HUES64 (cell line): ENCODE measurements at regions not wholly inside any gene's neighbourhood (a gene's known extent, or its start where the extent isn't known, plus 50 kb on each side); places are given as distances from the start of the nearest gene placed in this dataset.
"Not testable (repeated sequence)": the region's sequence is repeated elsewhere in the genome, so short reads cannot be mapped to it uniquely, and the experiment has no call there.

ENCODE experiments used
- H3K27ac ChIP-seq: 2 replicates; pipeline ENCODE4 v1.7.0; 2013; ENCODE audit warnings: low read depth, low read length, inconsistent platforms
- H3K27me3 ChIP-seq: 2 replicates; pipeline ENCODE4 v1.6.1; 2013; ENCODE audit warnings: mild to moderate bottlenecking, low read length; ENCODE audit not compliant: insufficient read depth
- H3K36me3 ChIP-seq: 2 replicates; pipeline ENCODE4 v1.6.1; 2013; ENCODE audit warnings: mild to moderate bottlenecking, low read length; ENCODE audit not compliant: insufficient read depth
- H3K4me1 ChIP-seq: 2 replicates; pipeline ENCODE4 v1.6.1; 2013; ENCODE audit warnings: mild to moderate bottlenecking, low read length, moderate library complexity; ENCODE audit not compliant: insufficient read depth
- H3K4me3 ChIP-seq: 2 replicates; pipeline ENCODE4 v1.5.1; 2013; ENCODE audit warnings: mild to moderate bottlenecking, low read length, moderate library complexity
- H3K9ac ChIP-seq: 2 replicates; pipeline ENCODE4 v1.6.1; 2013; ENCODE audit warnings: mild to moderate bottlenecking, low read depth, low read length
- H3K9me3 ChIP-seq: 2 replicates; pipeline ENCODE4 v1.6.1; 2013; ENCODE audit warnings: low read depth, low read length; ENCODE audit not compliant: insufficient read depth
- WGBS: fragments of 150-250, 120-280 bp; methylation state at CpG from one replicate; pipeline ENCODE4 v1.1.7; 2013; ENCODE audit warnings: missing lambda C conversion rate; 5-methylcytosine and 5-hydroxymethylcytosine counted together

- 96% methylated on average over 4 of the region's 4 CpGs for WGBS
- no peaks in the 10 kb centered on the region for H3K27me3 ChIP-seq
- H3K4me1 ChIP-seq: 0 out of 2 replicates have a peak, but pooled peaks cover 4% of the 10 kb centered on the region
Observed at GRCh38 chr5:34551911-34552433, 104.2 kb upstream of the RAI14 start.

GRCh38 chr5:34552686-34553085 is 103.4 kb upstream of the RAI14 start:
- WGBS: 93% methylated on average over 3 of the region's 3 CpGs
- H3K4me3 ChIP-seq: no peak overlapping the region
- peaks cover 5% of the 10 kb centered on the region; the same call in 1 of the 2 replicates for H3K9me3 ChIP-seq
- H3K27me3 ChIP-seq: no peaks in the 10 kb centered on the region
- H3K27ac ChIP-seq: no peak overlapping the region
- 0 out of 2 replicates have a peak, but pooled peaks cover 4% of the 10 kb centered on the region for H3K4me1 ChIP-seq
- H3K36me3 ChIP-seq: no peaks in the 10 kb centered on the region
- H3K9ac ChIP-seq: no peak overlapping the region

More at GRCh38 chr5:34551911-34552433, 104.2 kb upstream of the RAI14 start:
- H3K4me3 ChIP-seq: no peak overlapping the region
- H3K9ac ChIP-seq: no peak overlapping the region
- peaks cover 13% of the 10 kb centered on the region for H3K9me3 ChIP-seq
- H3K36me3 ChIP-seq: 0 out of 2 replicates have a peak, but pooled peaks cover 3% of the 10 kb centered on the region
- H3K27ac ChIP-seq: no peak overlapping the region

- H3K9ac ChIP-seq: no peak overlapping the region
- WGBS: 95% methylated on average over 3 of the region's 3 CpGs
- no peak overlapping the region for H3K4me3 ChIP-seq
- no peaks in the 10 kb centered on the region for H3K36me3 ChIP-seq
- H3K9me3 ChIP-seq: no peaks in the 10 kb centered on the region
- H3K27ac ChIP-seq: no peak overlapping the region
- H3K27me3 ChIP-seq: no peaks in the 10 kb centered on the region
- 0 out of 2 replicates have a peak, but pooled peaks cover 2% of the 10 kb centered on the region for H3K4me1 ChIP-seq
Observed at GRCh38 chr5:34553581-34553980, 102.5 kb upstream of the RAI14 start.

- Histone ChIP-seq H3K36me3 (no peaks in the 10 kb centered on the region), H3K9ac (no peak overlapping the region), H3K4me3 (no peak overlapping the region), H3K27ac (no peak overlapping the region), H3K9me3 (no peaks in the 10 kb centered on the region), H3K27me3 (no peaks in the 10 kb centered on the region), H3K4me1 (no peaks in the 10 kb centered on the region)
- 74% methylated on average over 5 of the region's 5 CpGs for WGBS
Observed at GRCh38 chr5:34554641-34555040, 101.5 kb upstream of the RAI14 start.

- H3K4me1 ChIP-seq: no peaks in the 10 kb centered on the region
- no peak overlapping the region for H3K9ac ChIP-seq
- H3K27me3 ChIP-seq: no peaks in the 10 kb centered on the region
- H3K27ac ChIP-seq: no peak overlapping the region
- no peaks in the 10 kb centered on the region for H3K36me3 ChIP-seq
- 92% methylated on average over 10 of the region's 10 CpGs for WGBS
- H3K9me3 ChIP-seq: no peaks in the 10 kb centered on the region
- no peak overlapping the region for H3K4me3 ChIP-seq
Observed at GRCh38 chr5:34555699-34556508, 100.2 kb upstream of the RAI14 start.

GRCh38 chr5:34556509-34556782 is 99.7 kb upstream of the RAI14 start:
- no peak overlapping the region for H3K27ac ChIP-seq
- no peaks in the 10 kb centered on the region for H3K27me3 ChIP-seq
- no peaks in the 10 kb centered on the region for H3K9me3 ChIP-seq
- 100% methylated on average over 1 of the region's 2 CpGs for WGBS
- H3K4me1 ChIP-seq: no peaks in the 10 kb centered on the region
- H3K9ac ChIP-seq: no peak overlapping the region
- no peak overlapping the region for H3K4me3 ChIP-seq
- H3K36me3 ChIP-seq: no peaks in the 10 kb centered on the region

- not testable (repeated sequence) for H3K27me3 ChIP-seq, H3K36me3 ChIP-seq, H3K9me3 ChIP-seq, H3K4me3 ChIP-seq, H3K9ac ChIP-seq, H3K4me1 ChIP-seq, H3K27ac ChIP-seq
- 89% methylated on average over 2 of the region's 2 CpGs for WGBS
Observed at GRCh38 chr5:34561581-34561980, 94.5 kb upstream of the RAI14 start.

- no peaks in the 10 kb centered on the region for H3K9me3 ChIP-seq
- 94% methylated on average over 4 of the region's 4 CpGs for WGBS
- no peaks in the 10 kb centered on the region for H3K36me3 ChIP-seq
- H3K4me3 ChIP-seq: no peak overlapping the region
- H3K4me1 ChIP-seq: peaks cover 6% of the 10 kb centered on the region
- no peak overlapping the region for H3K9ac ChIP-seq
- no peaks in the 10 kb centered on the region for H3K27me3 ChIP-seq
- H3K27ac ChIP-seq: no peak overlapping the region
Observed at GRCh38 chr5:34562791-34563190, 93.3 kb upstream of the RAI14 start.

- H3K4me1 ChIP-seq: peaks cover 6% of the 10 kb centered on the region
- no peaks in the 10 kb centered on the region for H3K36me3 ChIP-seq
- WGBS: 87% methylated on average over 5 of the region's 6 CpGs
- H3K4me3 ChIP-seq: no peak overlapping the region
- no peak overlapping the region for H3K27ac ChIP-seq
- H3K9me3 ChIP-seq: no peaks in the 10 kb centered on the region
- H3K27me3 ChIP-seq: no peaks in the 10 kb centered on the region
- H3K9ac ChIP-seq: no peak overlapping the region
Observed at GRCh38 chr5:34563269-34563668, 92.9 kb upstream of the RAI14 start.

GRCh38 chr5:34563931-34564709 is 92.0 kb upstream of the RAI14 start:
- 71% methylated on average over 21 of the region's 21 CpGs for WGBS
- Histone ChIP-seq H3K36me3 (no peaks in the 10 kb centered on the region), H3K4me3 (no peak overlapping the region), H3K9ac (no peak overlapping the region), H3K27me3 (no peaks in the 10 kb centered on the region), H3K27ac (no peak overlapping the region), H3K4me1 (peaks cover 6% of the 10 kb centered on the region), H3K9me3 (no peaks in the 10 kb centered on the region)

- Histone ChIP-seq H3K9ac (no peak overlapping the region), H3K36me3 (no peaks in the 10 kb centered on the region), H3K27ac (no peak overlapping the region), H3K4me1 (peaks cover 6% of the 10 kb centered on the region), H3K9me3 (no peaks in the 10 kb centered on the region), H3K27me3 (no peaks in the 10 kb centered on the region), H3K4me3 (no peak overlapping the region)
- WGBS: 95% methylated on average over 15 of the region's 15 CpGs
Observed at GRCh38 chr5:34564710-34565235, 91.4 kb upstream of the RAI14 start.
